ENCODE measurements at regions not wholly inside any gene's neighbourhood (a gene's known extent, or its start where the extent isn't known, plus 50 kb on each side); places are given as distances from the start of the nearest gene placed in this dataset.

DNA sequence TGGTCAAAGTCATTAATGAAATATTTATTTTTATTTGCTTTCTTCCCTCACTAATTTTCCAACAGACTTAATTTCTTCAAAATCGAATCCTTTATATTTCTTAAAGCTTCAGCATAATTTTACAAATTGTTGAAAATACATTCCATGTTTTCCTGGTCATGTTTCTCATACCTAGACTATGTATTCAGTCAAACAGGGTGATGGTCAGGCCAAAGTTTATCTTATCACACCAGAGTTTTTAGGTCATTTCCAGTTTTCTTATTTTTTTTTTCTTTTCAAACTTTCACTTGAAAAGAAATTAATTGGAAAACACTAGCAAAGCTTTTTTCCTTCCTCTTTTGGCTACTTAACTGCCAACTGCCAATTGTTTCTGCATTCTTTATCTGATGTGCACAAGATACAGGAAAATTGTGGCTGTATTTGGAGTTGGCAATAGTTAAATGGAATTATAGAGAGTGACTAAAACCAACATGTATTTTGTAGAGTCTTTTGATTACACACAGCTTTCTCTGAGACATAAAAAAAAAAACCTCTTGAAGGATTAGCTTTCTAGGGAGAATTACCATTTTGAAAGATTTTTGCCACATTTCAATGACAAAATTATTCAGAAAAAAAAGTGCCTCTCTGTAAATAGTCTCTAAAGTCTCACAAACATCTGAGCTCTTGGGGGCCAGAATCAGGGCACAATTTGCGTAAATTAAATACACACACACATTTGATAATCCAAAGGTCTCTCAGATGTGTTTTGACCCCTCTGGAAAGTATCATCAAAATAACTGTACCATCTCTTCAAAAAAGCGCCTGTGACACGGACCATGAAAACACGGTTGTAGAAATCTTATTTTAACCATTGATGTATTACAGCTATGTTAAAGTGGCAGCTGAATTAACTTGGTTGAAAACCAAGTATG, 603.2 kb upstream of the KCNMB2 start:
- DNase-seq (ENCODE audit: low spot score), result no peak

- no peak for DNase-seq (ENCODE audit: low spot score)
Observed at GRCh38 chr3:177934001-177934891, 602.0 kb upstream of the KCNMB2 start.

- DNase-seq (ENCODE audit: low spot score), result no peak
Observed at GRCh38 chr3:177935047-177935446, 601.2 kb upstream of the KCNMB2 start.

GRCh38 chr3:177936721-177937120, 599.5 kb upstream of the KCNMB2 start:
- DNase-seq (ENCODE audit: low spot score), result no peak

- no peak for DNase-seq (ENCODE audit: low spot score)
Observed at GRCh38 chr3:177942911-177943310, 593.3 kb upstream of the KCNMB2 start.

- peak; percentile 18 for DNase-seq (ENCODE audit: low spot score)
Observed at GRCh38 chr3:177944228-177944661, 592.0 kb upstream of the KCNMB2 start.

GRCh38 chr3:177946048-177946447, 590.2 kb upstream of the KCNMB2 start:
- no peak for DNase-seq (ENCODE audit: low spot score)

DNA sequence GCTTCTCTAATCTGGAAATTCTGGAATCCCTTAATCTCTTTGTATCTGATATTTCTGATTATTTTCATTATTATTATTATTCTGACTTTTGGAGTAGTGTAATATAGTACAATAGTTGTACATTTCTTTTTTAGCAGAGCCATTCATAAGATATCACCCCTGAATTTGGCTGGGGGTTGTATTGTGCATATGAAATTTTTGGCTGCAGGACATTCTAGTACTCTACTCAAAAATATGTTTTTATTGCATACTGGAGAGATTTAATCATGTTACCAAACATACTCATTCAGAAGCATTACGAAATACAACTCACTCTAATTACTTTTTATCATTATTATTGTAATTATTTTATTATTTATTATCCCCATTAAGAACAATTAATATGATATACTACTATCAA, 589.7 kb upstream of the KCNMB2 start:
- DNase-seq (ENCODE audit: low spot score), result no peak

- no peak for DNase-seq (ENCODE audit: low spot score)
Observed at GRCh38 chr3:177946936-177947335, 589.3 kb upstream of the KCNMB2 start.

DNA sequence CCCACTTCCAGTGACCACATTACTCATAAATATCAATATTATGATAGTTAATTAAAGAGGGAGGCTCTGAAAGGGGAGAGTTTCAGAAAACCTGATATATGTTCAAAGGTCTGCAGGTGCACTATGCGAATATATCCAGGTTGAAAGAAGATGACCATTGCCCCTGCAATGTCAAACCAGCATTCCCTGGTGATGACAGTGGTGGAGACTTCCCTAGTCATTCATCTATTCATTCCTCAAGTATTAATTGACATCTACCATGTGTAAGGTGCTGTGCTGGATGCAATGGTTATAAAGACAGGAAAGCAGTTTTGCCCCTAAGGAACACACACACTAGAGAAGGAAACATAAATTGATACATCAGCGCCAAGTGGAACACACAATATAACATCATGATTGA, 588.3 kb upstream of the KCNMB2 start:
- DNase-seq (ENCODE audit: low spot score), result no peak

DNA sequence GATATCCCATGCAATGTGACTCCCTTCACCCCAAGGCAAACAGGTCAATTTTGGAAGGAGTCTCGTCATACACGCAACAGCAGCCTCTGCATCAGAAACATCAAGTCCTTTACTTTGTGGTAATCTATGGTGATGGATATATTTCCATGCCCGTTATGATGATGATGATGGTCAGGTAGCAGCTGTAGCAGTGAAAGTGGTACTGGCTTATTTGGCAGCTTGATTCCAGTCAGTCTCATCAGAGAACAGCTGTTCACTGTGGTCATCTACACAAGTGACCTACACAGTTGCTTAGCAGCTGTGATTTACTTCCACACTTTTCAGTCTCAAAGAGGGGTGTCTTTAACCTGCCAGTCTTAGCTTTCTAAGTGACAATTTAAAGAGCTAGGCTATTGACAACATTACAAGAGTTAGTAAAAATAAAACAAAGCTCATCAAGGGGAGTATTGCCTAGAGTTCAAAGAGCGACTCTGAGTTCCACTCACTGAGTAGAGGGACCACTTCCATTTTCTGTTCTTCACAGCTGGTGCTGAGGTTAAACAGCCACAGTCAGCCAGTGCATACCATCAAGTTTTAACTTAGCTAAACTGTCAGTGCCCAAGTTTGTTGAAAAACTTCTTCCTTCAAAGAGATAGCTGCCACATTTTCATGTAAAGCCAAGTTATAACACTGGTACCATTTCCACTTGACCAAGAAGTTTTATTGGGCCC, 587.4 kb upstream of the KCNMB2 start:
- DNase-seq (ENCODE audit: low spot score), result no peak

GRCh38 chr3:177959188-177959587, 577.0 kb upstream of the KCNMB2 start:
- no peak for DNase-seq (ENCODE audit: low spot score)

GRCh38 chr3:177960014-177960413, 576.2 kb upstream of the KCNMB2 start:
- DNase-seq (ENCODE audit: low spot score), result no peak

- DNase-seq (ENCODE audit: low spot score), result no peak
Observed at GRCh38 chr3:177960722-177961121, 575.5 kb upstream of the KCNMB2 start.

- DNase-seq (ENCODE audit: low spot score), result no peak
Observed at GRCh38 chr3:177961784-177962183, 574.5 kb upstream of the KCNMB2 start.

- DNase-seq (ENCODE audit: low spot score), result no peak
Observed at GRCh38 chr3:177966493-177966892, 569.7 kb upstream of the KCNMB2 start.

- no peak for DNase-seq (ENCODE audit: low spot score)
Observed at GRCh38 chr3:177968891-177969290, 567.3 kb upstream of the KCNMB2 start.

DNA sequence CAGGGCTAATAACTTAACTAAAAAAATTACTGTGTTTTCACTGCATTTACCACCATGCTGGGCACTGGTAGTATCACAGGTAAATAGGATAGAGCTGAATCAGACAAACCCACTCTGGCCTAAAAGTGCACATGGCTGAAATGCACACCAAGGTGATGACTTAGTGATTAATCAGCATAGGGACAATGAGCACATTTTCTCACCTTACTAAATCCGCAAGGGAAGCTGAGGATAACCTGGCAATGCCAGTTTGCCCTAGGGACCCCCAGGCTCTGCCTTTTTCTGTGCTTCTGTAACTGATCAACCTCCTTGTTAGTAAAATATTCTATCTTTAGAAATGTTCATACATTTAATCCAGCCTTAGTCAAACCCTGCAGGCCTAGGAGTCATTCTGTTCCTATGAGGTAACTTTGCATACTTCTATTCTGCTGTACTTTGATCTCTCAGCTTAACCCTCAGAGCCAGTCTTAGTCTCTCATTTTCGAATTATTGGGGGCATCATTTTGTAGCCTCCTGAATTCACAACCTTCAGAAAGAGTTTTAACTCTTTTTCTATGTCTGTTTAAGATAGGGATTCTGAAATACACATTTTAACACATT, 562.9 kb upstream of the KCNMB2 start:
- no peak for DNase-seq (ENCODE audit: low spot score)

GRCh38 chr3:177976241-177976640, 560.0 kb upstream of the KCNMB2 start:
- DNase-seq (ENCODE audit: low spot score), result no peak

- no peak for DNase-seq (ENCODE audit: low spot score)
Observed at GRCh38 chr3:177976866-177977265, 559.4 kb upstream of the KCNMB2 start.

GRCh38 chr3:177977381-177978158, 558.7 kb upstream of the KCNMB2 start:
- peak; percentile 41 for DNase-seq (ENCODE audit: low spot score)
